ENCODE measurements at regions not wholly inside any gene's neighbourhood (a gene's known extent, or its start where the extent isn't known, plus 50 kb on each side); places are given as distances from the start of the nearest gene placed in this dataset.

DNA sequence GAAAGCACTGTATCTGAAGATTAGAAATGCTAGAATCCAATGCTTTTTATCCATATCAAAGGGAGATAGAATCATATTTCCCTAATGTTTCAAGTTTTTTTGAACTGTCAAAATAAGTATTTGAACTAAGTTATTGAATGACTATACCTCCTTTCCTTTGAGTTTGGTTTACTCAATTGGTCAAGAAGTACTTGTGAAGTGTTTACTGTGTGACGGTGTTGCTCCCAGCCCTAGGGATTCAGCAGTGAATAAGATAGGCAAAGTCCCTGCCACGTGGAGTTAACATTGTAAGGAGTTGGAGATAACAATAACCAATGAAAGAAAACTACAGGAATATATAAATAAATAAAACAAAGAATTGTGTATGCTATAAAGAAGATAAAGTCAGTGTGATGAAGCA lies 535.9 kb downstream of the FRK start:
- TF ChIP-seq CTCF (IDR thresholded peaks at IDR 0.05), result no peak
- TF ChIP-seq POLR2A (IDR thresholded peaks at IDR 0.05), result no peak
- TF ChIP-seq POLR2AphosphoS5 (IDR thresholded peaks at IDR 0.05), result no peak
- TF ChIP-seq EP300 (IDR thresholded peaks at IDR 0.05), result no peak
